PFSK-1 (cell line): ENCODE measurements at regions not wholly inside any gene's neighbourhood (a gene's known extent, or its start where the extent isn't known, plus 50 kb on each side); places are given as distances from the start of the nearest gene placed in this dataset.

Experiments used
- POLR2AphosphoS5 ChIP-seq: IDR thresholded peaks from 2 replicates; pipeline ENCODE4 v1.6.1; 2012; ENCODE audit warnings: low read depth, mild to moderate bottlenecking, control low read depth, low read length, moderate library complexity
- SIN3A ChIP-seq: IDR thresholded peaks from 2 replicates; pipeline ENCODE4 v1.6.1; 2012; ENCODE audit warnings: mild to moderate bottlenecking, low read length, moderate library complexity, borderline replicate concordance; ENCODE audit not compliant: insufficient read depth
- TAF1 ChIP-seq: IDR thresholded peaks from 2 replicates; pipeline ENCODE4 v1.6.1; 2012; ENCODE audit warnings: low read length, control low read depth, borderline replicate concordance; ENCODE audit not compliant: insufficient read depth
- TF ChIP-seq, protein P1 (sequence below), 2 experiments: IDR thresholded peaks; 2 replicates each; pipeline versions ENCODE4 v1.6.1 to v1.8.0; 2011 to 2012; ENCODE audit warnings: low read depth in 2 of 2, low read length in 2 of 2, control low read depth in 1 of 2, inconsistent platforms in 1 of 2, mild to moderate bottlenecking in 1 of 2, moderate library complexity in 1 of 2; ENCODE audit not compliant: insufficient read depth in 1 of 2

DNA sequence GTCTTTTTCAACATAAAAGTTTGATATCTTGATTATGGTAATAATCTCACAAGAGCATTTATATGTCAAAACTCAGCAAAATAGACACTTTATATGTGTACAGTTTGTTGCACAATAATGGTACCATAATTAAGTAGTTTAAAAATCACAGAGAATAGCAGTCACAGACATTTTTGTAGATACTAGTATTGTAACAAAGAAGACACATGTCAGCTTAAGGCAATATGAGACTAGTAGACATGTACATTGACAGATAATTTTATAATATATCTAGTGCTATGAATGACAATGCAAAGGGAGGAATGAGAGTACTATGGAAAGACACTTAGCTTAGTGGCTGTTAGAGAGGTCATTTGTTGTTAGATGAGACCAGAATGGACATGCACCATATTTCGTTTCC, 1490.6 kb upstream of the CDH6 start:
- no peak for TF ChIP-seq SIN3A
- TF ChIP-seq POLR2AphosphoS5, result no peak
- TF ChIP-seq TAF1, result no peak
- TF ChIP-seq, protein P1, sequence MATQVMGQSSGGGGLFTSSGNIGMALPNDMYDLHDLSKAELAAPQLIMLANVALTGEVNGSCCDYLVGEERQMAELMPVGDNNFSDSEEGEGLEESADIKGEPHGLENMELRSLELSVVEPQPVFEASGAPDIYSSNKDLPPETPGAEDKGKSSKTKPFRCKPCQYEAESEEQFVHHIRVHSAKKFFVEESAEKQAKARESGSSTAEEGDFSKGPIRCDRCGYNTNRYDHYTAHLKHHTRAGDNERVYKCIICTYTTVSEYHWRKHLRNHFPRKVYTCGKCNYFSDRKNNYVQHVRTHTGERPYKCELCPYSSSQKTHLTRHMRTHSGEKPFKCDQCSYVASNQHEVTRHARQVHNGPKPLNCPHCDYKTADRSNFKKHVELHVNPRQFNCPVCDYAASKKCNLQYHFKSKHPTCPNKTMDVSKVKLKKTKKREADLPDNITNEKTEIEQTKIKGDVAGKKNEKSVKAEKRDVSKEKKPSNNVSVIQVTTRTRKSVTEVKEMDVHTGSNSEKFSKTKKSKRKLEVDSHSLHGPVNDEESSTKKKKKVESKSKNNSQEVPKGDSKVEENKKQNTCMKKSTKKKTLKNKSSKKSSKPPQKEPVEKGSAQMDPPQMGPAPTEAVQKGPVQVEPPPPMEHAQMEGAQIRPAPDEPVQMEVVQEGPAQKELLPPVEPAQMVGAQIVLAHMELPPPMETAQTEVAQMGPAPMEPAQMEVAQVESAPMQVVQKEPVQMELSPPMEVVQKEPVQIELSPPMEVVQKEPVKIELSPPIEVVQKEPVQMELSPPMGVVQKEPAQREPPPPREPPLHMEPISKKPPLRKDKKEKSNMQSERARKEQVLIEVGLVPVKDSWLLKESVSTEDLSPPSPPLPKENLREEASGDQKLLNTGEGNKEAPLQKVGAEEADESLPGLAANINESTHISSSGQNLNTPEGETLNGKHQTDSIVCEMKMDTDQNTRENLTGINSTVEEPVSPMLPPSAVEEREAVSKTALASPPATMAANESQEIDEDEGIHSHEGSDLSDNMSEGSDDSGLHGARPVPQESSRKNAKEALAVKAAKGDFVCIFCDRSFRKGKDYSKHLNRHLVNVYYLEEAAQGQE (IDR thresholded peaks at IDR 0.05; ENCODE audit: insufficient read depth in 1 of 2, low read depth in 2 of 2, low read length in 2 of 2), result no peak
